NB4 (cell line): ENCODE measurements at regions not wholly inside any gene's neighbourhood (a gene's known extent, or its start where the extent isn't known, plus 50 kb on each side); places are given as distances from the start of the nearest gene placed in this dataset.

ENCODE experiments used
- POLR2A ChIP-seq: IDR thresholded peaks from 2 replicates; pipeline ENCODE4 v1.6.1; 2011; ENCODE audit warnings: mild to moderate bottlenecking; ENCODE audit not compliant: insufficient read length; ENCODE audit errors: extremely low read depth
- TF ChIP-seq, protein P1 (sequence below): IDR thresholded peaks from one replicate; pipeline ENCODE4 v1.5.1; 2012; ENCODE audit warnings: low read depth, low read length
- TF ChIP-seq, protein P2 (sequence below): IDR thresholded peaks from 2 replicates; pipeline ENCODE4 v1.6.1; 2011; ENCODE audit warnings: low read depth, low read length

- TF ChIP-seq, protein P1, sequence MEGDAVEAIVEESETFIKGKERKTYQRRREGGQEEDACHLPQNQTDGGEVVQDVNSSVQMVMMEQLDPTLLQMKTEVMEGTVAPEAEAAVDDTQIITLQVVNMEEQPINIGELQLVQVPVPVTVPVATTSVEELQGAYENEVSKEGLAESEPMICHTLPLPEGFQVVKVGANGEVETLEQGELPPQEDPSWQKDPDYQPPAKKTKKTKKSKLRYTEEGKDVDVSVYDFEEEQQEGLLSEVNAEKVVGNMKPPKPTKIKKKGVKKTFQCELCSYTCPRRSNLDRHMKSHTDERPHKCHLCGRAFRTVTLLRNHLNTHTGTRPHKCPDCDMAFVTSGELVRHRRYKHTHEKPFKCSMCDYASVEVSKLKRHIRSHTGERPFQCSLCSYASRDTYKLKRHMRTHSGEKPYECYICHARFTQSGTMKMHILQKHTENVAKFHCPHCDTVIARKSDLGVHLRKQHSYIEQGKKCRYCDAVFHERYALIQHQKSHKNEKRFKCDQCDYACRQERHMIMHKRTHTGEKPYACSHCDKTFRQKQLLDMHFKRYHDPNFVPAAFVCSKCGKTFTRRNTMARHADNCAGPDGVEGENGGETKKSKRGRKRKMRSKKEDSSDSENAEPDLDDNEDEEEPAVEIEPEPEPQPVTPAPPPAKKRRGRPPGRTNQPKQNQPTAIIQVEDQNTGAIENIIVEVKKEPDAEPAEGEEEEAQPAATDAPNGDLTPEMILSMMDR: no peak
- no peak for TF ChIP-seq POLR2A
- TF ChIP-seq, protein P2, sequence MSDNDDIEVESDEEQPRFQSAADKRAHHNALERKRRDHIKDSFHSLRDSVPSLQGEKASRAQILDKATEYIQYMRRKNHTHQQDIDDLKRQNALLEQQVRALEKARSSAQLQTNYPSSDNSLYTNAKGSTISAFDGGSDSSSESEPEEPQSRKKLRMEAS: no peak
These were observed 988.4 kb upstream of the TENM3 start for GRCh38 chr4:181254771-181255170.
